HEK293T (cell line): ENCODE measurements at regions not wholly inside any gene's neighbourhood (a gene's known extent, or its start where the extent isn't known, plus 50 kb on each side); places are given as distances from the start of the nearest gene placed in this dataset.

ENCODE experiments used
- ELF4 ChIP-seq: fragments of 450-650 bp; IDR thresholded peaks from 2 replicates; pipeline ENCODE4 v1.6.1; 2017; ENCODE audit warnings: antibody characterized with exemption
- FOXK2 ChIP-seq: fragments of 450-650 bp; IDR thresholded peaks from 2 replicates; pipeline ENCODE4 v1.6.1; 2016; ENCODE audit warnings: mild to moderate bottlenecking
- SP1 ChIP-seq: fragments of 450-650 bp; IDR thresholded peaks from 2 replicates; pipeline ENCODE4 v1.6.1; 2017
- TARDBP ChIP-seq: fragments of 450-650 bp; IDR thresholded peaks from 2 replicates; pipeline ENCODE4 v1.6.1; 2016
- TF ChIP-seq, protein P1 (sequence below): fragments of 450-650 bp; IDR thresholded peaks from 2 replicates; pipeline ENCODE4 v1.6.1; 2016

DNA sequence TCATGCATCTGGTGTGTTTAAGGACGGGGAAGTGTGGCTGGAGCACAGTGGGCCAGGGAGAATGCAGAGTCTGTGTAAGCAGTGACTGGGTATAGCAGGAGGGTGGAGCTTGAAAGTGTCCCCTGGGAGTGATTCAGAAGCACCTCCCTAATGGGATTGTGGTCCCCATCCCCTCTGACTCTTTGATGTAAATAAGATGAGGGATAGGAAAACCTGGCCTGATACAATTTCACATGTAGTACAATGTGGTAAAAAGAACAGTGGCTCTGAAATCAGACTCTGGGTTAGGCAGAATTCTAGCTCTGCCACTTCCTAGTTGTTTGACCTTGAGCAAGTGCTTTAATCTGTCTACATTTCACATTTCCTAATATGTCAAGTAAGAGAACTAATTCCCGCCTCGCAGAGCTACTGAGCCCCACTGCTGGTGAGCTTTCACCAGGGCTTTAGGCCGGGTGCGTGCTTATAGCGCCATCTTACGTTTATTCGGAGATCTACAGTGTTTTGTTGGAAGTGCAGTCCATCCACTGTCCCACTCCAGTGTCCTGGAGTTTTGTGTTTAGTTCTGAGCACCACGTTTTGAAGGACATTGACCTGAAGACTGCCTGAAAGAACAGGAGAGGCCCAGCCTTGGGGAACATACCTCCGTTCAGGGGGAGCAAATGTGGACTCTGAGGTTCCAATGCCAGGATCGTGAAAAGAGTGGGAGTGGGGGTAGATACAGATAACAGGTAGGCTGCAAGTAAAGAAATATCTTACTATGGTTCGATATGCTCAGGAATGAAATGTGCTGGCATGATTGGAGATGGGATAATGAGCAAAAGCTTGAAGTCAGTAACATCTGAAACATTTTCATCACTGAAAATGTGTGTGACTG lies 51.2 kb upstream of the TESK1 start:
- TF ChIP-seq FOXK2 (no peak), ELF4 (no peak), SP1 (no peak), TARDBP (no peak)
- TF ChIP-seq, protein P1, sequence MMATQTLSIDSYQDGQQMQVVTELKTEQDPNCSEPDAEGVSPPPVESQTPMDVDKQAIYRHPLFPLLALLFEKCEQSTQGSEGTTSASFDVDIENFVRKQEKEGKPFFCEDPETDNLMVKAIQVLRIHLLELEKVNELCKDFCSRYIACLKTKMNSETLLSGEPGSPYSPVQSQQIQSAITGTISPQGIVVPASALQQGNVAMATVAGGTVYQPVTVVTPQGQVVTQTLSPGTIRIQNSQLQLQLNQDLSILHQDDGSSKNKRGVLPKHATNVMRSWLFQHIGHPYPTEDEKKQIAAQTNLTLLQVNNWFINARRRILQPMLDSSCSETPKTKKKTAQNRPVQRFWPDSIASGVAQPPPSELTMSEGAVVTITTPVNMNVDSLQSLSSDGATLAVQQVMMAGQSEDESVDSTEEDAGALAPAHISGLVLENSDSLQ = no peak
